EH (cell line): ENCODE measurements at regions not wholly inside any gene's neighbourhood (a gene's known extent, or its start where the extent isn't known, plus 50 kb on each side); places are given as distances from the start of the nearest gene placed in this dataset.

Experiments used
- DNase-seq: peaks from one replicate; pipeline ENCODE4 v3.0.0-alpha.2; 2015; ENCODE audit warnings: low read depth

- DNase-seq = no peak
Measured at GRCh38 chr7:159263430-159263829, 118.8 kb upstream of the VIPR2 start.

GRCh38 chr7:159253657-159254056, 109.0 kb upstream of the VIPR2 start:
- no peak for DNase-seq

GRCh38 chr7:159250471-159250870, 105.8 kb upstream of the VIPR2 start:
- no peak for DNase-seq

GRCh38 chr7:159249671-159250070, 105.0 kb upstream of the VIPR2 start:
- no peak for DNase-seq

- no peak for DNase-seq
Measured at GRCh38 chr7:159247910-159248309, 103.2 kb upstream of the VIPR2 start.

- DNase-seq = no peak
Measured at GRCh38 chr7:159246702-159247480, 102.2 kb upstream of the VIPR2 start.

- DNase-seq = no peak
Measured at GRCh38 chr7:159240962-159241361, 96.3 kb upstream of the VIPR2 start.

GRCh38 chr7:159239028-159239427, 94.4 kb upstream of the VIPR2 start:
- no peak for DNase-seq

GRCh38 chr7:159238541-159238940, 93.9 kb upstream of the VIPR2 start:
- DNase-seq = no peak

- no peak for DNase-seq
Measured at GRCh38 chr7:159237022-159237653, 92.5 kb upstream of the VIPR2 start.

- no peak for DNase-seq
Measured at GRCh38 chr7:159231017-159231416, 86.3 kb upstream of the VIPR2 start.

GRCh38 chr7:159229683-159230475, 85.2 kb upstream of the VIPR2 start:
- no peak for DNase-seq

GRCh38 chr7:159227433-159227832, 82.8 kb upstream of the VIPR2 start:
- DNase-seq = no peak

GRCh38 chr7:159226011-159226702, 81.5 kb upstream of the VIPR2 start:
- DNase-seq = no peak

- no peak for DNase-seq
Measured at GRCh38 chr7:159218607-159219006, 73.9 kb upstream of the VIPR2 start.

GRCh38 chr7:159218170-159218569, 73.5 kb upstream of the VIPR2 start:
- DNase-seq = no peak

GRCh38 chr7:159215076-159215475, 70.4 kb upstream of the VIPR2 start:
- DNase-seq = no peak

GRCh38 chr7:159213253-159213652, 68.6 kb upstream of the VIPR2 start:
- no peak for DNase-seq

- no peak for DNase-seq
Measured at GRCh38 chr7:159212226-159212625, 67.6 kb upstream of the VIPR2 start.

GRCh38 chr7:159211540-159212182, 67.0 kb upstream of the VIPR2 start:
- DNase-seq = no peak

- DNase-seq = no peak
Measured at GRCh38 chr7:159210581-159211235, 66.0 kb upstream of the VIPR2 start.
